H1 (cell line): ENCODE measurements at regions not wholly inside any gene's neighbourhood (a gene's known extent, or its start where the extent isn't known, plus 50 kb on each side); places are given as distances from the start of the nearest gene placed in this dataset.

ENCODE experiments used
- BACH1 ChIP-seq: IDR thresholded peaks from 2 replicates; pipeline ENCODE4 v1.6.1; 2012; ENCODE audit warnings: low read length, improper control_type of control experiment
- CHD2 ChIP-seq: IDR thresholded peaks from 2 replicates; pipeline ENCODE4 v1.6.1; 2012; ENCODE audit warnings: low read length, improper control_type of control experiment
- EGR1 ChIP-seq: IDR thresholded peaks from 2 replicates; pipeline ENCODE4 v1.6.1; 2011; ENCODE audit warnings: low read depth, low read length, borderline replicate concordance
- MAFK ChIP-seq: IDR thresholded peaks from 2 replicates; pipeline ENCODE4 v1.6.1; 2012; ENCODE audit warnings: low read depth, mild to moderate bottlenecking, improper control_type of control experiment, low read length
- NANOG ChIP-seq: IDR thresholded peaks from 2 replicates; pipeline ENCODE4 v1.6.1; 2011; ENCODE audit warnings: low read length, low read depth, mild to moderate bottlenecking, inconsistent platforms; ENCODE audit not compliant: insufficient read depth, poor library complexity, severe bottlenecking
- TBP ChIP-seq: IDR thresholded peaks from 2 replicates; pipeline ENCODE4 v1.6.1; 2011; ENCODE audit warnings: low read depth, low read length, improper control_type of control experiment
- TEAD4 ChIP-seq: IDR thresholded peaks from 2 replicates; pipeline ENCODE4 v1.6.1; 2012; ENCODE audit warnings: low read depth, low read length, inconsistent platforms, mixed read lengths
- ZNF274 ChIP-seq: IDR thresholded peaks from 2 replicates; pipeline ENCODE4 v1.7.0; 2012; ENCODE audit warnings: low read length, borderline replicate concordance; ENCODE audit errors: extremely low read depth

GRCh38 chr1:244201750-244202149 lies 150.7 kb downstream of the ZBTB18 start (continued):
- TF ChIP-seq TBP (no peak), TEAD4 (no peak), CHD2 (no peak), BACH1 (no peak), ZNF274 (no peak), MAFK (no peak), EGR1 (no peak), NANOG (no peak)
